Esophagus muscularis mucosa (tissue), 4 donors: ENCODE measurements at regions not wholly inside any gene's neighbourhood (a gene's known extent, or its start where the extent isn't known, plus 50 kb on each side); places are given as distances from the start of the nearest gene placed in this dataset.

Source experiments
- CTCF ChIP-seq, 3 experiments: fragments of 200-600 bp in 2 of 3; fragments of 450-650 bp in 1 of 3; sonication (generic) in 2 of 3; IDR thresholded peaks; one replicate each; pipeline ENCODE4 v1.5.1; 2017 to 2019; ENCODE audit warnings: antibody characterized with exemption in 3 of 3, mild to moderate bottlenecking in 2 of 3, moderate library complexity in 1 of 3
- EP300 ChIP-seq: sonication (generic); formaldehyde crosslinking; IDR thresholded peaks from one replicate; pipeline ENCODE4 v1.6.1; 2017; ENCODE audit warnings: antibody characterized with exemption
- POLR2A ChIP-seq: fragments of 450-650 bp; IDR thresholded peaks from one replicate; pipeline ENCODE4 v1.6.1; 2017; ENCODE audit warnings: antibody characterized with exemption, moderate library complexity, mild to moderate bottlenecking, low read depth

DNA sequence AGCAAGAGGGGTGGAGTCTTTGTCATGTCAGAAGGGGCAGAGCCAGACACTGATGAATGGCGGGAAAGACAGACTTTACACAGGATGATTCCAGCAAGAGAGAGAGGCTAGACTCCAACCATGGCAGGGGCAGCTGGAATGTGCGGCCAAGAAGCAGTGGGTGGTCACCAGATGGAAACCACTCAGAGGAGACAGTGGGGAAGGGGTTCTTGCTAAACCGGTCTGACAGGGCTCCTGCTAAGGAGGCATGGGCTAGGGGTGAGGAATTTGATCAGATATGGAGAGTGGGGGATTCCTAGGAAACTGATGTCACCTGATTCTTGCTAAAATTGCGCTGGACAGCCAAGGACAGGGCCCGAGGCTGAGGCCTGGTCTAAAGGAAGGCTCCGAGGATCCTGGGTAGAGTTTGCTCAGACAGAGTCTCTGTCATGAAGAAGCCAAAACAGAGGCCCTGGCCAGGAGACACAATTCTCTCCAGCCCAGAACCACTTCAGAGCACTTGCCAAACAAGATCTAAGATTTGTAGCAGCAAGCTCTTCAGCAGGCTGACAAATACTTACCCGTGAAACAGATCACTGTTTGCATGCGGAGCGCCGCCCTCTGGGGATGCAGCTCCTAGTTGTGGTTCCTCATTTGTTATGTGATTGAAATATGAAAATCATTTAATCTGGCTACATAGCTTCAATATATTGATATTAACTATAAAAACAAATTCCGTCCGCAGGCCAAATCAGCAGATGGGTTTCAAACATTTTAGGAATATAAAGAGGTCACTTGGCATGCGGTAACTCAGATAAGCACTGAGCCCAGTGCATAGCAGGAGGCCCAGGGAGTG is 377.0 kb downstream of the TCERG1L start:
- TF ChIP-seq CTCF (IDR thresholded peaks at IDR 0.05) (no peak), EP300 (no peak), POLR2A (no peak)
